ENCODE measurements at regions not wholly inside any gene's neighbourhood (a gene's known extent, or its start where the extent isn't known, plus 50 kb on each side); places are given as distances from the start of the nearest gene placed in this dataset.

DNA sequence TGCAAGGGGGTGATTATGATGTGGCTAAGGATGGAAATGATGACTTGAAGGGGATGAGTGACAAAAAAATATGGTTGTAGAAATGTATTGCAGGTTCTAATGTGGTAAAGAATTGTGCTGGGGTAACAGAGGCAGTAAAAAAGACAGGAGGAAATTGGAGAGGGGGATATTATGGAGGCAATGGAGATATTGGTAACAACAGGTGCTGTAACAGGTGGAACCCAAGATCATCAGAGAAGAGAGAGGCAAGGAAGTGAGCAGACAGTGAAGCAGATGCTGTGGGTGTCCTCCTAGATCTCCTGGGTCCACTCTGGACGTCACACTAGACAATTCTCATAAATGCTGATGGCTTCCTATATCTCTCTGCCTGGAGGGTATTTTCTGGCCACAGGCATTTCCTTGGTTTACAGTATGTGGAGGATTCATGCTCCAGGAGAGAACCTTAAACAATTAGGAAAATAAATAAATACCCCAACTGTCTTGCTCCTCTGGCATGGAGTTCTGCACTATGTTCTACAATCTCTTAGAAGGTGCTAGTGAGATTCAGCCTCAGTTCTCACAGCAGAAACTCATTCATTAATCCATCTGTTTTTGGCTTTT lies 620.3 kb upstream of the PLXNA2 start:
- DNase-seq, result no peak

GRCh38 chr1:208866386-208866955 lies 622.3 kb upstream of the PLXNA2 start:
- no peak for DNase-seq

GRCh38 chr1:208868554-208868953 lies 624.4 kb upstream of the PLXNA2 start:
- no peak for DNase-seq

GRCh38 chr1:208874915-208875314 lies 630.7 kb upstream of the PLXNA2 start:
- DNase-seq, result no peak

- no peak for DNase-seq
Observed at GRCh38 chr1:208879022-208879421, 634.8 kb upstream of the PLXNA2 start.

DNA sequence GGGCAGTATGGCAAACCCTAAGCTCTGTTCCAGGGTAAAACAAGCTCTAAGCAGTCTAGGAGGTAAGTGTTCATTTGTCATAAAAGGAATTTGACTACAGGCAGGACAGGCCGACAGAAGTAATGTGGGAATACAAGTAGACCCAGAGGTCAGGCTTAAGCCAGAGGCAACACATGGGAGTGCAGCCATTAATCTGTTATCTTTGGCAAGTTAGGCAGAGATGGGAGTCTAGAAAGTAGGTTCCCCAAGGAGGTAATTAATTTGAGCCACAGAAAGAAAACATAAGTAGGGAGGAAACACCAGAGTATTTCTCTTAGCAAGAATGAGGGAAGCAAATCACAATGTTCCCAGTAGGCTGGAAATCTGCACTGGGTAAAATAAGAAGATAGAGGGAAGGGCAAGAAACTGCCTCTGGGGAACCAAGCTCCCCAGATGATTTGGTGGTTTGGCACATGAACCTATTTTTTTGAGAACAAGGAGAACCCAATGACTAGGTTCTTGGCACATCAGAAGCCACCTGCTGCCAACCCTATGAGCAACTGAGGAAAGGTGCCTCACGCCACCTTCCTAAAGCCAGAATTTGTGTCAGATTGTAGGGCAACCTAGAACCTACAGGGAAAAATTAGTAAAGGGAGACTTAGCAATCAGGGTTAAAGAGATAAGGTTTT lies 636.4 kb upstream of the PLXNA2 start:
- no peak for DNase-seq

- DNase-seq, result no peak
Observed at GRCh38 chr1:208885060-208885459, 640.9 kb upstream of the PLXNA2 start.

- no peak for DNase-seq
Observed at GRCh38 chr1:208885650-208886049, 641.5 kb upstream of the PLXNA2 start.

DNA sequence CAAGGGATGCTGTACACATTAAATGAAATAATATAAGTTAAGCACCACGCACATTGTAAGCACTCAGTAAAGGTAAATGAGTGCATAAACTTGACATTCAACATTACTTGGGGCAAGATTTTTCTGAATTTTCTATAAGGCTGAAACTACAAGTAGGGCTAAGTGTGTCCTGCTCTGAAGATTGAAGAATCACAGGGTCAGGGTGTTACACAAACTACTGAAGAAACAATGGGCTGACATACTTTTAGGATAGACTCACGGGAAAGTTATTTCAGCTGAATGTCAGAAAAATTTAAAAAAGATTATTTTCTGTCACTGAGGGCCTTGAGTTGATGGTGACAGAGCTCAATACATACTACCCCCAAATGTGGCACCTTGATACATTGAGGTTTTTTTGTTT lies 644.2 kb upstream of the PLXNA2 start:
- DNase-seq, result no peak

DNA sequence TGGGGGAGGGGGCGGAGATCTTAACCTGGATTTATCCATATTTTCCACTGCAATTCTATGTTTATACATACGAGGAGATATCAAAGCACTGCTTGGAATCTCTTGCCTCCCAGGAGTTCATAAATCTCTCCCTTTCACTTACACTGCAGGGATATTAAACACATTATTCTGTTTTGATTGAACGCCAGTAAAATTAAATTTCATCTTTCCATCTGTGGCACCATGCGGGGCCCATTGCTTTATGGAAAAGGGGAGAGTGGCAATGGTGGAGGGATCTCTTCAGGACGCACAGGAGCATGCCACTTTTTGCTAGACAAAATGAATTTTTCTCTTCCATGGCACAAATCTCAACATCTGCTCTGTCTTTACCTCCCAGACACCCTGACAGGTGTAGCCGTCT lies 648.0 kb upstream of the PLXNA2 start:
- DNase-seq, result no peak

DNA sequence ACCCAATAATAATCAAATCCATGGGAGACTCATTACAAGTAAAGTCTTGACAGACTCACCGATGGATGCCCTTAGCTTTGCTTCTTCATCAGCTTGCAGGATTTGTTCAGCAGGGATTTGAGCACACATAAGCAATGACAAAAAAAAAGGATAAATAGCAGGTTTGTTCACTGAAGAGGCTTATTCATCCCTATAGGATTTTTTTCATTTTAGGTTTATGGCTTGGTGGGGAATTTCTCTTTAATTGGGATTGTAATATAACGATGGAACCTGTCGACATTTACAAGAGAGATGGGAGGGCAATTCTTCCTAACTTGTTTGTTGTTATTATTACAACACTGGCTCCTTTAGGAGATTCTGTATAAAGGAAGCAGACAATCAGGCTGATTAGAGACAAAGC lies 649.1 kb upstream of the PLXNA2 start:
- DNase-seq, result no peak

DNA sequence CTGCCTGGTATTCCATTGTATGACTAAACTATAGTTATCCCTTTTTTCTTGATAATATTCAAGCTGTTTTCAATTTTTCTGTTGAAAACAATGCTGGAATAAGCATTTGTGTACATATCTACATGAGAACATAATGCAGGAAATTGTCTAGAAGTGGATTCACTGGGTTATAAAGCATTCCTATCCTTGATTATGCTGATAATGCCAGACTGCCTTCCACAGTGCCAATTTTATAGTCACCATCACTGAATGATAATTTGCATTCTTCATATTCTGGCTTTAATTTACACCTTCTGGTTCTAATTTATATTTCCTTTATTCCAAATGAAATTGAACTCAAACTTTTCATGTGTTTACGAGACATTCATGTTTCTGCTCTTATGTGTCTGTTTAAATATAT lies 651.0 kb upstream of the PLXNA2 start:
- no peak for DNase-seq

DNA sequence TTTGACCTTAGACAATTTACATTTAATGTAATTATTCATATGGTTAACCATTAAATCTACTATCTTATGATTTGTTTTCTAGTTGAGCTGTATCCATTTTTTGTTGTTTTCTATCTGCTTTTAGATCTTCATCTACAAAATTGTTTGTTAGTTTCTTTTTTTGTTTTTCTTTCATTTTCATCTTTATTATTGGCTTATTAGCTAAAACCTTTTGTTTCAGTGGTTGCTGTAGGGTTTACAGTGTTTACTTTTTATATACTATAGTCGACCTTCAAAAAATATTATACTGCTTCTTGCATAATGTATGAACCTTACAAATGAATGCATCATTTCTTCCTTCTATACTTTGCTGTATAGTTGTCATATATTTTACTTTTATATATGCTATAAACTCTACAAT lies 651.6 kb upstream of the PLXNA2 start:
- DNase-seq, result no peak

GRCh38 chr1:208896768-208897167 lies 652.6 kb upstream of the PLXNA2 start:
- DNase-seq, result no peak

DNA sequence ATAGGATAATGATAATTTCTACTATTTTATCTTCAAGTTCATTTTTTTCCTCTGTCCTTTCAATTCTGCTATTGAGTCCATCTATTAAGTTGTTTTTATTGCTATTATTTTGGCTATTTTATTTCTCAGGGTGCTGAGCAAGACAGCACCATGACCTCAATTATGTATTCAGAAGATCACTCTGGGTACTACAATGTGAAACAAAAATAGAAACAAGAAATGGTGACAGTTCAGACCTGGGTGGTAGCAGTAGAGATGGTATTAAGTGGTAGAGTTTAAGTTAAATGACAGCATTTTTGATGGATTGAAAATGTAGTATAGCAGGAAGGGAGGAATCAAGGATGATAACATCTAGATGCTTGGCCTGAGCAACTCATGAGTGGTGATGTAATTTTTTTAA lies 655.3 kb upstream of the PLXNA2 start:
- no peak for DNase-seq

- DNase-seq, result no peak
Observed at GRCh38 chr1:208903251-208903905, 659.2 kb upstream of the PLXNA2 start.

DNA sequence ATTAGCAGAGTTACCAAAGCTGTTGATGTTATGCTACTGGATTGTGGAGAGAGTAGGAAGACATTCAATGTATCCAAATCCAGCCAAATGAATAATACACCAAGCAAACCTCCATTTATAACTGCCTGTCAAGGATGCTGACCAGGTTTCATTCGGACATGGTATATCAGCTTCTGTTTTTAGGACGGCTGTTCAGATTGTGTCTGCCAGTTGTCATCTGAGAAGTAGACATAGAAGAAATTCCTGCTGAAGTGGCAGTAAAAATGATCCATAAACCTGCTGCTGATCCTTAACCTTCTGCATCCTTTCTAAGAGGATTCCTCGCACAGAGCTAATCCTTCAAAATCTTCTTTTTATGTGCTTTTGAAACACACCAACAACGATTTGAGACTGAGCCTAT lies 663.6 kb upstream of the PLXNA2 start:
- DNase-seq, result no peak

- DNase-seq, result no peak
Observed at GRCh38 chr1:208909011-208909984, 665.1 kb upstream of the PLXNA2 start.

- no peak for DNase-seq
Observed at GRCh38 chr1:208910161-208910560, 666.0 kb upstream of the PLXNA2 start.

DNA sequence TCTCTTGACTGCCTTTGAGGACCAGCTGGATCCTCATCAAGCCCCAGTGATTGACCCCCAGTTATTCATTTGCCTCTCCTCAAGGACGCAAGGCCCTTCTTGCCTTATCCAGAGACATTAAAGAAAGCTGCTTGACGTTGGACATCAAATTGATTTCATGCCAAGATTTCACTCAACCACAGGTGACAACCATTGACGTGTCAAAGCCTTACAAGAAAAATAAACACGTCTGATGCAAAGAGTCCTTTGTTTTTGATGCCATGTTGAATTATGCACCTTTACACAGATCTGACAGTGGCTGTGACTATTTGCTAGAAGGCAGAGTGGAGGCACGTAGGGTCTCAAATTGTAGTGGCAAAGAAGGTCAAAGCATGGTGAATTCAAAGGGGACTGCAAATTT lies 666.2 kb upstream of the CAMK1G start:
- DNase-seq, result no peak

- no peak for DNase-seq
Observed at GRCh38 chr1:208917723-208918122, 665.8 kb upstream of the CAMK1G start.

- DNase-seq, result no peak
Observed at GRCh38 chr1:208918160-208918559, 665.4 kb upstream of the CAMK1G start.

GRCh38 chr1:208919371-208919770 lies 664.1 kb upstream of the CAMK1G start:
- DNase-seq, result no peak

Data from DMS79 (cell line).